Adrenal gland (tissue), 9 donors: ENCODE measurements at regions not wholly inside any gene's neighbourhood (a gene's known extent, or its start where the extent isn't known, plus 50 kb on each side); places are given as distances from the start of the nearest gene placed in this dataset.
A peak's percentile ranks its signal among the peaks of the same experiment; 100 is the strongest.

Experiments used
- DNase-seq, 7 donors: peaks; one replicate each; pipeline ENCODE4 v3.0.0-alpha.2; 2019 to 2020
- H3K27ac ChIP-seq, 5 donors: fragments of 200-600 bp; sonication (generic) in 4 of 5; 1 replicate in 3 of 5; 2 replicates in 2 of 5; pipeline versions ENCODE4 v1.5.1 to v1.8.0; 2016 to 2020; ENCODE audit warnings: mild to moderate bottlenecking in 1 of 5
- H3K27me3 ChIP-seq: fragments of 200-600 bp; 2 replicates; pipeline ENCODE4 v1.8.0; 2021
- H3K36me3 ChIP-seq, 2 donors: fragments of 200-600 bp; replicated peaks in 1 of 2; 1 replicate in 1 of 2; 2 replicates in 1 of 2; pipeline versions ENCODE4 v1.5.1 to v1.8.0; 2018 to 2022
- H3K4me1 ChIP-seq, 2 donors: fragments of 200-600 bp; replicated peaks in 1 of 2; 1 replicate in 1 of 2; 2 replicates in 1 of 2; pipeline versions ENCODE4 v1.5.1 to v1.8.0; 2018 to 2021
- H3K4me3 ChIP-seq, 4 donors: fragments of 200-600 bp; sonication (generic) in 3 of 4; one replicate each; pipeline ENCODE4 v1.5.1; 2016 to 2018
- H3K9me3 ChIP-seq, 3 donors: fragments of 200-600 bp; sonication (generic) in 1 of 3; replicated peaks in 1 of 3; 1 replicate in 2 of 3; 2 replicates in 1 of 3; pipeline versions ENCODE4 v1.5.1 to v1.8.0; 2016 to 2021
- POLR2A ChIP-seq, 2 donors: fragments of 450-650 bp; IDR thresholded peaks; one replicate each; pipeline ENCODE4 v1.6.1; 2017; ENCODE audit warnings: antibody characterized with exemption in 2 of 2, mild to moderate bottlenecking in 2 of 2, moderate library complexity in 1 of 2
- WGBS, 4 donors: extraction: QIAGEN DNeasy Blood & Tissue Kit in 2 of 4; methylation state at CpG; one replicate each; pipeline versions ENCODE4 v1.1.5 to v1.1.7; 2013 to 2017; 5-methylcytosine and 5-hydroxymethylcytosine counted together
- intact Hi-C, 2 donors: fragments of 100-400 bp; cut with DNase I; formaldehyde crosslinking; loops; one replicate each; pipeline versions ENCODE4 v1.14.1 to v1.15.0; 2022 to 2023
- TF ChIP-seq, protein P1 (sequence below), 6 experiments: fragments of 450-650 bp in 4 of 6; fragments of 200-600 bp in 2 of 6; sonication (generic) in 1 of 6; IDR thresholded peaks; 1 replicate in 5 of 6; 2 replicates in 1 of 6; pipeline versions ENCODE4 v1.5.1 to v1.8.0; 2016 to 2021; ENCODE audit warnings: antibody characterized with exemption in 6 of 6, mild to moderate bottlenecking in 2 of 6, moderate library complexity in 1 of 6
- donor health status: healthy with polysubstance abuse.
- donor health status: Bipolar disorder and iron deficiency.
- donor health status: DM: yes; HTN: yes; CAD: no.
- donor health status: DM: no; HTN: no; CAD: no.
- donor health status: DM: no; HTN: no; CAD: no.

DNA sequence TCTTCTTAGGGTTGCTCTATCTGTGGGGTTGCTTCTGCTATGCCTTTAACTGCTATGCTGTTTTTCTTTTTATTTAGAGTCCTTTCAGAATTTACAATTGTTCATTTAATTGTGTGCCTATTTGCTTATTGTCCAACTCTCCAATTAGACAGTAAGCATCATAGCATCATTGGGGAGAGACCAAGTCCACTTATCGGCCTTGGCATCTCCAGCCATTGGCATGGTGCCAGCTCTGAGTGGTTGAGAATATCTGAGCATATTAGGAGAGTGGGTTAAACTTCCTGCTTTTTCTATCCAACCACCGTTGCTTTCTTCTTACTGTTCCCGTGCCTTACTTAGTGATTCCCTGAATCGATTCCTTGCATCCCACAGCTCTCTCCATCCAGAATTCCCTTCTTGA, 535.0 kb downstream of the AJAP1 start:
- intact Hi-C loops, result no loop called here
- no peak overlapping the region for H3K27ac ChIP-seq
- H3K4me3 ChIP-seq, result no peak overlapping the region
- H3K9me3 ChIP-seq, result no peaks in the 10 kb centered on the region
- no peaks in the 10 kb centered on the region for H3K27me3 ChIP-seq
- H3K36me3 ChIP-seq, result no peaks in the 10 kb centered on the region
- DNase-seq, result no peak
- 71 to 81% (median 77%) methylated on average over 4 of the region's 4 CpGs for WGBS, 4 donors
- no peak for TF ChIP-seq POLR2A (IDR thresholded peaks at IDR 0.05)
- TF ChIP-seq, protein P1, sequence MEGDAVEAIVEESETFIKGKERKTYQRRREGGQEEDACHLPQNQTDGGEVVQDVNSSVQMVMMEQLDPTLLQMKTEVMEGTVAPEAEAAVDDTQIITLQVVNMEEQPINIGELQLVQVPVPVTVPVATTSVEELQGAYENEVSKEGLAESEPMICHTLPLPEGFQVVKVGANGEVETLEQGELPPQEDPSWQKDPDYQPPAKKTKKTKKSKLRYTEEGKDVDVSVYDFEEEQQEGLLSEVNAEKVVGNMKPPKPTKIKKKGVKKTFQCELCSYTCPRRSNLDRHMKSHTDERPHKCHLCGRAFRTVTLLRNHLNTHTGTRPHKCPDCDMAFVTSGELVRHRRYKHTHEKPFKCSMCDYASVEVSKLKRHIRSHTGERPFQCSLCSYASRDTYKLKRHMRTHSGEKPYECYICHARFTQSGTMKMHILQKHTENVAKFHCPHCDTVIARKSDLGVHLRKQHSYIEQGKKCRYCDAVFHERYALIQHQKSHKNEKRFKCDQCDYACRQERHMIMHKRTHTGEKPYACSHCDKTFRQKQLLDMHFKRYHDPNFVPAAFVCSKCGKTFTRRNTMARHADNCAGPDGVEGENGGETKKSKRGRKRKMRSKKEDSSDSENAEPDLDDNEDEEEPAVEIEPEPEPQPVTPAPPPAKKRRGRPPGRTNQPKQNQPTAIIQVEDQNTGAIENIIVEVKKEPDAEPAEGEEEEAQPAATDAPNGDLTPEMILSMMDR (IDR thresholded peaks at IDR 0.05), result no peak
- no peaks in the 10 kb centered on the region for H3K4me1 ChIP-seq

DNA sequence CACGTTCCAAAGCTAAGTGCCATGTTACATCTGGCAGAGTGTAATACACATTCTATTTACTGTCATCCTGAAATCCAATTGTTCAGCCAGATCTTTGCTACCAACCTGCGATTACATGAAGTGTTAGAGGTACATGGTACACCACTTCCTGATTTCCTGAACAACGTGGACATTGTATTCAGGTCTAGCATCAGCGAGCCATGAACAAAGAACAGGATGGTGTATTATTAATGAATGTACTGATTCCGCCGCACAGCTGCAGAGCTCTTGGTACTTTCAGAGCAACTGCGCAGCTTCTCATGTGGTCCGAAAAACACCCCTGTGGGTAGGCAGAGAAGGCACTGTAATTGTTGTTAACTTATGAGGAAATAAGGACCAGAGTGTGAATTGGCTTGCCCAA, 511.4 kb downstream of the AJAP1 start:
- no peak overlapping the region for H3K27ac ChIP-seq
- no peak overlapping the region for H3K4me3 ChIP-seq
- DNase-seq, result no peak
- peaks cover 4% of the 10 kb centered on the region for H3K27me3 ChIP-seq
- WGBS, 4 donors, result 76 to 82% (median 79%) methylated on average over 8 of the region's 8 CpGs
- H3K9me3 ChIP-seq, result no peaks in the 10 kb centered on the region
- no peak for TF ChIP-seq POLR2A (IDR thresholded peaks at IDR 0.05)
- TF ChIP-seq, protein P1 (IDR thresholded peaks at IDR 0.05), result no peak
- intact Hi-C loops, result no loop called here
- no peaks in the 10 kb centered on the region for H3K36me3 ChIP-seq
- H3K4me1 ChIP-seq, result no peaks in the 10 kb centered on the region

DNA sequence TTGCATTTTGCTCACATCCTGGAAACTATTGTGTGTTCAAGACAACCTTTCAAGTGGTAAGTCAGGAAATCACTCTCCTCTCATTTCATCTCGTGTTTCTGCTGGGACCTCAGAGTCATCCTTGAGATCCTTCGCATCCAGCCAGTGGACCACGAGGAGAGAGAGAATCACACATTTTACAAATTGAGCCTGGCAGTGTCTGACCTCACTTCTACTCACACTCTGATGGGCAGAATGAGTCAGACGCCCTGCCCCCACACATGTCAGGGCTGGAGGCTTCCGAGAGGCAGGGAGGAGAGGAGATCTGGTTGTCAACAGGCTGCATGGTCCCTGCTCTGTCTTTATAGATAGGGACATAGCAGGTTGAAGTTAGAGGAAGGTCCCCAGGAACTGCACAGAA, 509.7 kb downstream of the AJAP1 start:
- Histone ChIP-seq H3K4me1 (no peaks in the 10 kb centered on the region), H3K9me3 (no peaks in the 10 kb centered on the region), H3K27ac (no peak overlapping the region), H3K27me3 (peaks cover 4% of the 10 kb centered on the region), H3K4me3 (no peak overlapping the region), H3K36me3 (no peaks in the 10 kb centered on the region)
- WGBS, 4 donors, result 43 to 60% (median 51%) methylated on average over 5 of the region's 5 CpGs
- intact Hi-C loops, result no loop called here
- peak in 1 of 7 donors; percentile 18 for DNase-seq
- TF ChIP-seq POLR2A (IDR thresholded peaks at IDR 0.05), result no peak
- TF ChIP-seq, protein P1 (IDR thresholded peaks at IDR 0.05), result no peak

DNA sequence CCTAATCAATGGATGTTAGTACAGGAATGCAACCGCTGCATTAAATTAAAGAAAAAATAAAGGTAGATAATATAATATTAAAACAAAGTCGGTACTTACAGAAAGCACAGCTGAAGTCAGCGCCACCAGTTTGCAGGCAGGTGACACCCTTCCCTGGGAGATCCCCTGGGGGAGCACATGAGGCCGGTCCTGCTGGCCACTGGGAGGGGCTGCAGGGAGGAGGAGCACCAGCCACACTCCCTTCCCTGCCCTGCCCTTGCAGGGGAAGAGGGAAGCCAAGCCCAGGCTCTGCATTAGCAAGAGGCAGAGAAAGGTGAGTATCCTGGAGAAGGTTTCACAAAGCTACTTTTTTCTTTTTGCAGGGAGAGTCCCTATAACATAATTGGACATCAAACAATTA, 507.0 kb downstream of the AJAP1 start:
- 36 to 56% (median 47%) methylated on average over 4 of the region's 4 CpGs for whole genome bisulfite sequencing, 4 donors
- H3K4me1 ChIP-seq, result no peaks in the 10 kb centered on the region

More for the DNA sequence above, 507.0 kb downstream of the AJAP1 start:
- DNase-seq, result peak in 1 of 7 donors; percentile 18
- Histone ChIP-seq H3K4me3 (no peak overlapping the region), H3K36me3 (no peaks in the 10 kb centered on the region), H3K27me3 (peaks cover 4% of the 10 kb centered on the region), H3K9me3 (no peaks in the 10 kb centered on the region), H3K27ac (no peak overlapping the region)
- intact Hi-C loops, result no loop called here
- TF ChIP-seq POLR2A (IDR thresholded peaks at IDR 0.05), result no peak
- TF ChIP-seq, protein P1 (IDR thresholded peaks at IDR 0.05), result no peak
